ENCODE measurements at regions not wholly inside any gene's neighbourhood (a gene's known extent, or its start where the extent isn't known, plus 50 kb on each side); places are given as distances from the start of the nearest gene placed in this dataset.

DNA sequence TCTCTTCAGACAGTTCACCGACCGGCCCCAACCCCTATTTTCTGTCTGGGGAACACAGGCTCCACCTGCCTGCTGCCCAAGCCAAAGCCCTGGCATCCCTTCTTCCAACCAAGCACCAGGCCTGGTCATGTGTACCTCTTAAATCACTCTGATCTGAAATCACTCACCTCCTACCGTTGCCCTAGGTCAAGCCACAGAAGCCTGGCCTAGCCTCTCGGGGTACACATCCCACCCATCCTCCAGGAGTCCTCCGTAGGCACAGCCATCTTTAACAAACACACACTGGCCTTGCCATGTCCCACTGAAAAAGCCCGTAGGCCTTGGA lies 81.8 kb downstream of the IRF2BPL start:
- TF ChIP-seq, protein P1, sequence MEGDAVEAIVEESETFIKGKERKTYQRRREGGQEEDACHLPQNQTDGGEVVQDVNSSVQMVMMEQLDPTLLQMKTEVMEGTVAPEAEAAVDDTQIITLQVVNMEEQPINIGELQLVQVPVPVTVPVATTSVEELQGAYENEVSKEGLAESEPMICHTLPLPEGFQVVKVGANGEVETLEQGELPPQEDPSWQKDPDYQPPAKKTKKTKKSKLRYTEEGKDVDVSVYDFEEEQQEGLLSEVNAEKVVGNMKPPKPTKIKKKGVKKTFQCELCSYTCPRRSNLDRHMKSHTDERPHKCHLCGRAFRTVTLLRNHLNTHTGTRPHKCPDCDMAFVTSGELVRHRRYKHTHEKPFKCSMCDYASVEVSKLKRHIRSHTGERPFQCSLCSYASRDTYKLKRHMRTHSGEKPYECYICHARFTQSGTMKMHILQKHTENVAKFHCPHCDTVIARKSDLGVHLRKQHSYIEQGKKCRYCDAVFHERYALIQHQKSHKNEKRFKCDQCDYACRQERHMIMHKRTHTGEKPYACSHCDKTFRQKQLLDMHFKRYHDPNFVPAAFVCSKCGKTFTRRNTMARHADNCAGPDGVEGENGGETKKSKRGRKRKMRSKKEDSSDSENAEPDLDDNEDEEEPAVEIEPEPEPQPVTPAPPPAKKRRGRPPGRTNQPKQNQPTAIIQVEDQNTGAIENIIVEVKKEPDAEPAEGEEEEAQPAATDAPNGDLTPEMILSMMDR (IDR thresholded peaks at IDR 0.05; ENCODE audit: low read depth, low read length, missing input control) = no peak
- TF ChIP-seq, protein P2, sequence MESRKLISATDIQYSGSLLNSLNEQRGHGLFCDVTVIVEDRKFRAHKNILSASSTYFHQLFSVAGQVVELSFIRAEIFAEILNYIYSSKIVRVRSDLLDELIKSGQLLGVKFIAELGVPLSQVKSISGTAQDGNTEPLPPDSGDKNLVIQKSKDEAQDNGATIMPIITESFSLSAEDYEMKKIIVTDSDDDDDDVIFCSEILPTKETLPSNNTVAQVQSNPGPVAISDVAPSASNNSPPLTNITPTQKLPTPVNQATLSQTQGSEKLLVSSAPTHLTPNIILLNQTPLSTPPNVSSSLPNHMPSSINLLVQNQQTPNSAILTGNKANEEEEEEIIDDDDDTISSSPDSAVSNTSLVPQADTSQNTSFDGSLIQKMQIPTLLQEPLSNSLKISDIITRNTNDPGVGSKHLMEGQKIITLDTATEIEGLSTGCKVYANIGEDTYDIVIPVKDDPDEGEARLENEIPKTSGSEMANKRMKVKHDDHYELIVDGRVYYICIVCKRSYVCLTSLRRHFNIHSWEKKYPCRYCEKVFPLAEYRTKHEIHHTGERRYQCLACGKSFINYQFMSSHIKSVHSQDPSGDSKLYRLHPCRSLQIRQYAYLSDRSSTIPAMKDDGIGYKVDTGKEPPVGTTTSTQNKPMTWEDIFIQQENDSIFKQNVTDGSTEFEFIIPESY (IDR thresholded peaks at IDR 0.05) = no peak
- TF ChIP-seq TAF1 (conservative IDR thresholded peaks at IDR 0.05) (no peak), JUND (IDR thresholded peaks at IDR 0.05) (no peak), RAD21 (IDR thresholded peaks at IDR 0.05) (no peak), YY1 (IDR thresholded peaks at IDR 0.05) (no peak), HNF4G (IDR thresholded peaks at IDR 0.05) (no peak), NR2F2 (IDR thresholded peaks at IDR 0.05) (no peak), EGR1 (IDR thresholded peaks at IDR 0.05; ENCODE audit: low read depth in 2 of 2) (no peak), HNF4A (conservative IDR thresholded peaks at IDR 0.05) (no peak), GABPA (IDR thresholded peaks at IDR 0.05 in 1 of 2, conservative IDR thresholded peaks at IDR 0.05 in 1 of 2) (no peak)
- TF ChIP-seq, protein P3, sequence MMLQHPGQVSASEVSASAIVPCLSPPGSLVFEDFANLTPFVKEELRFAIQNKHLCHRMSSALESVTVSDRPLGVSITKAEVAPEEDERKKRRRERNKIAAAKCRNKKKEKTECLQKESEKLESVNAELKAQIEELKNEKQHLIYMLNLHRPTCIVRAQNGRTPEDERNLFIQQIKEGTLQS (IDR thresholded peaks at IDR 0.05) = no peak
- TF ChIP-seq, protein P4, sequence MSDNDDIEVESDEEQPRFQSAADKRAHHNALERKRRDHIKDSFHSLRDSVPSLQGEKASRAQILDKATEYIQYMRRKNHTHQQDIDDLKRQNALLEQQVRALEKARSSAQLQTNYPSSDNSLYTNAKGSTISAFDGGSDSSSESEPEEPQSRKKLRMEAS (IDR thresholded peaks at IDR 0.05) = no peak
- TF ChIP-seq, protein P5, sequence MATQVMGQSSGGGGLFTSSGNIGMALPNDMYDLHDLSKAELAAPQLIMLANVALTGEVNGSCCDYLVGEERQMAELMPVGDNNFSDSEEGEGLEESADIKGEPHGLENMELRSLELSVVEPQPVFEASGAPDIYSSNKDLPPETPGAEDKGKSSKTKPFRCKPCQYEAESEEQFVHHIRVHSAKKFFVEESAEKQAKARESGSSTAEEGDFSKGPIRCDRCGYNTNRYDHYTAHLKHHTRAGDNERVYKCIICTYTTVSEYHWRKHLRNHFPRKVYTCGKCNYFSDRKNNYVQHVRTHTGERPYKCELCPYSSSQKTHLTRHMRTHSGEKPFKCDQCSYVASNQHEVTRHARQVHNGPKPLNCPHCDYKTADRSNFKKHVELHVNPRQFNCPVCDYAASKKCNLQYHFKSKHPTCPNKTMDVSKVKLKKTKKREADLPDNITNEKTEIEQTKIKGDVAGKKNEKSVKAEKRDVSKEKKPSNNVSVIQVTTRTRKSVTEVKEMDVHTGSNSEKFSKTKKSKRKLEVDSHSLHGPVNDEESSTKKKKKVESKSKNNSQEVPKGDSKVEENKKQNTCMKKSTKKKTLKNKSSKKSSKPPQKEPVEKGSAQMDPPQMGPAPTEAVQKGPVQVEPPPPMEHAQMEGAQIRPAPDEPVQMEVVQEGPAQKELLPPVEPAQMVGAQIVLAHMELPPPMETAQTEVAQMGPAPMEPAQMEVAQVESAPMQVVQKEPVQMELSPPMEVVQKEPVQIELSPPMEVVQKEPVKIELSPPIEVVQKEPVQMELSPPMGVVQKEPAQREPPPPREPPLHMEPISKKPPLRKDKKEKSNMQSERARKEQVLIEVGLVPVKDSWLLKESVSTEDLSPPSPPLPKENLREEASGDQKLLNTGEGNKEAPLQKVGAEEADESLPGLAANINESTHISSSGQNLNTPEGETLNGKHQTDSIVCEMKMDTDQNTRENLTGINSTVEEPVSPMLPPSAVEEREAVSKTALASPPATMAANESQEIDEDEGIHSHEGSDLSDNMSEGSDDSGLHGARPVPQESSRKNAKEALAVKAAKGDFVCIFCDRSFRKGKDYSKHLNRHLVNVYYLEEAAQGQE (IDR thresholded peaks at IDR 0.05) = no peak
